ENCODE measurements at regions not wholly inside any gene's neighbourhood (a gene's known extent, or its start where the extent isn't known, plus 50 kb on each side); places are given as distances from the start of the nearest gene placed in this dataset.
"Not testable (repeated sequence)": the region's sequence is repeated elsewhere in the genome, so short reads cannot be mapped to it uniquely, and the experiment has no call there.

DNA sequence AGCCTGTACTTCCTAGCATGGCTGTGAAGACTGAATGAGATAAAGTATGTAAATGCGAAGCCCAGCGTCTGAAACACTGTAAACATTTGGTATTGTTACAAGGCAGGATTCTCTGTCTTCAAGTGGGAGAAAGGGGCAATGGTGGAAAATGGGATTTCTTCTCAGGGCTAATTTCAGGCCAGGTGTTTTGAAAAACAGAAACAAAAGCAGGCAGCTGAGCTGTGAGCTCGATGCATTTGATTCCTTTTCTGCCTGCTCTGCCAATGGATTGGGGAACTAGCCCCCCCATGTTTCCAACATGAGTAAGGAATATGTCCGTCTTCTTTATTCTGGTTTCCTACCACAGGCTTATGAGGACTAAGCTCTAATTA lies 732.1 kb upstream of the AUTS2 start:
- Histone ChIP-seq H3K36me3 (ENCODE audit: control insufficient read depth, insufficient read depth, low read length) (no peaks in the 10 kb centered on the region), H3K27ac (ENCODE audit: insufficient read depth, low read length, poor library complexity, severe bottlenecking) (no peak overlapping the region), H3K9me3 (ENCODE audit: control insufficient read depth, low read length) (no peaks in the 10 kb centered on the region), H3K4me1 (ENCODE audit: control insufficient read depth, insufficient read depth, low read length, poor library complexity, severe bottlenecking) (no peaks in the 10 kb centered on the region), H3K27me3 (replicated peaks; ENCODE audit: control insufficient read depth, insufficient read depth, low read length, poor library complexity, severe bottlenecking) (no peaks in the 10 kb centered on the region), H3K4me3 (ENCODE audit: insufficient read depth, low read depth, low read length, poor library complexity, severe bottlenecking) (no peak overlapping the region)
- no peak for DNase-seq

DNA sequence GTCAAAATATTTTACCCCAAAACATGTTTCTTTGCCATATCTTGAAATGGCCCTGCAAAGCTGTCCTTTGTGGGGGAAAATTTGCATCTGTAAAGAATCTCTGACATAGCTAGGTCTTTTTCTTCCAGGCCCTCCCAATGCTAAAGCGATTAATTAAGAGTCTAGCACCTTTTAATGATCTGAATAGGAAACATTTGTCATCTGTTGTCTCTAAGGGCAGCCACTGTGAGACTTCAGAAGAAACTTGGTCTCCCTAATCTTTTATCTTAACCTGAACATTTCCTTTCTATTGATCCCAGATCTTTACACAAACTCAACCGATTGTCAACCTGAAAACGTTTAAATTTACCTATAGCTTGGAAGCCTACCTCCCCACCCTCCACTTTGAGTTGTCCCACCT lies 731.6 kb upstream of the AUTS2 start:
- H3K4me1 ChIP-seq (ENCODE audit: control insufficient read depth, insufficient read depth, low read length, poor library complexity, severe bottlenecking); DNase-seq; H3K36me3 ChIP-seq (ENCODE audit: control insufficient read depth, insufficient read depth, low read length); H3K9me3 ChIP-seq (ENCODE audit: control insufficient read depth, low read length); H3K27me3 ChIP-seq (replicated peaks; ENCODE audit: control insufficient read depth, insufficient read depth, low read length, poor library complexity, severe bottlenecking); H3K27ac ChIP-seq (ENCODE audit: insufficient read depth, low read length, poor library complexity, severe bottlenecking); H3K4me3 ChIP-seq (ENCODE audit: insufficient read depth, low read depth, low read length, poor library complexity, severe bottlenecking): not testable (repeated sequence)

DNA sequence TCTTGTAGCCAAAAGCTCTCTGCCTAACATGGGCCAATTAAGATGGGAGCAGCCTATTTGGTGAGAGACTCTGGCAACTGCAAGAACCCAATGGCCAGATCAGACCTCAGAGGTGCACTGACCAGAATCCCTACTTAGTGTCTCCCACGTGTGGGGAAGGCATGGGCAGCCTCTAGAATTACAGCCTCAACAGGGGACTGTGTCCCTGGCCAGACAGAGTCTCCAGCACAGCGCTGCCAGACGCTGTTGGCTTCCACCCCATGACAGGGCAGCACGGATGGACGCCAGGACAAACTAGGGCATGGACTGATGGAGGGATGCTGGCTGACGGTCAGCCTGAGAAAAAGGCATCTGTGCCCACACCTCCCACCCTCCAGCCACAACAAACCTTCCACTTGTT lies 729.3 kb upstream of the AUTS2 start:
- no peaks in the 10 kb centered on the region for H3K9me3 ChIP-seq (ENCODE audit: control insufficient read depth, low read length)
- no peaks in the 10 kb centered on the region for H3K36me3 ChIP-seq (ENCODE audit: control insufficient read depth, insufficient read depth, low read length)
- no peaks in the 10 kb centered on the region for H3K27me3 ChIP-seq (replicated peaks; ENCODE audit: control insufficient read depth, insufficient read depth, low read length, poor library complexity, severe bottlenecking)
- H3K27ac ChIP-seq (ENCODE audit: insufficient read depth, low read length, poor library complexity, severe bottlenecking) = no peak overlapping the region
- H3K4me1 ChIP-seq (ENCODE audit: control insufficient read depth, insufficient read depth, low read length, poor library complexity, severe bottlenecking) = no peaks in the 10 kb centered on the region
- H3K4me3 ChIP-seq (ENCODE audit: insufficient read depth, low read depth, low read length, poor library complexity, severe bottlenecking) = no peak overlapping the region
- DNase-seq = no peak

DNA sequence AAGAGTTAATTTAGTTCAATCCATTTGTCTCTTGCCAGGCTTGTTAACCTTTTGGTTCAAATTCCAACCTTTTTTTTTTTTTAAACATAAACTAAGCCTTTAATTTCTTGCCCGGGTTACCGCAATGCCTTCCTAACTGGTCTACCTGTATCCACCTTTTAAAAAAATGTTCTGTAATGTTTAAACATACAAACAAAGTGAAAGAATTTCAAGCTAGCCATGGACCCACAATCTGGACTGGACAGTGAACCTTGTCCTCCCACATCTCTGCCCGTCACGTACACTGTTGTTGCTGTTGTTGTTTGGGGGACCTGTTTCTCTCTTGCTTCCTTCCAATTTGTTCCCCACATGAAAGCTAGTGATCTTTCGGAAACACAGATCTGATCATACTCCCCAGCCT lies 724.7 kb upstream of the AUTS2 start:
- Histone ChIP-seq H3K4me1 (ENCODE audit: control insufficient read depth, insufficient read depth, low read length, poor library complexity, severe bottlenecking) (no peaks in the 10 kb centered on the region), H3K4me3 (ENCODE audit: insufficient read depth, low read depth, low read length, poor library complexity, severe bottlenecking) (no peak overlapping the region), H3K27me3 (replicated peaks; ENCODE audit: control insufficient read depth, insufficient read depth, low read length, poor library complexity, severe bottlenecking) (no peaks in the 10 kb centered on the region), H3K36me3 (ENCODE audit: control insufficient read depth, insufficient read depth, low read length) (no peaks in the 10 kb centered on the region), H3K27ac (ENCODE audit: insufficient read depth, low read length, poor library complexity, severe bottlenecking) (no peak overlapping the region), H3K9me3 (ENCODE audit: control insufficient read depth, low read length) (no peaks in the 10 kb centered on the region)
- DNase-seq = no peak

DNA sequence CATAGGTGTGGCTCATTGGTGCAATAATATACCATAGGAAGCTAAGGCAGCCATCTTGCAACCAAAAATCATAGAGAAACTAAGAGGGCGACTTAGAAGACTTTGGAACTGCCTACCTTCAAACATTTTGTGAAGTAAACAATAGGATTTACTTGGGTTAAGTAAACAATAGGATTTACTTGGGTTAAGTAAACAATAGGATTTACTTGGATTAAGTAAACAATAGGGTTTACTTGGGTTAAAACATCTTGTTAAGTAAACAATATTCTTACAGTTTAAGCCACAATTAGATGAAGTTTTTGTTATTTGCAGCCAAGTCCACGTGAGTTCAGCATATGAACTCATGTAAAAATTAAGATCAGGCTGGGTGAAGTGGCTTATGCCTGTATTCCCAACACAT lies 722.4 kb upstream of the AUTS2 start:
- no peaks in the 10 kb centered on the region for H3K4me1 ChIP-seq (ENCODE audit: control insufficient read depth, insufficient read depth, low read length, poor library complexity, severe bottlenecking)
- no peaks in the 10 kb centered on the region for H3K27me3 ChIP-seq (replicated peaks; ENCODE audit: control insufficient read depth, insufficient read depth, low read length, poor library complexity, severe bottlenecking)
- no peak overlapping the region for H3K27ac ChIP-seq (ENCODE audit: insufficient read depth, low read length, poor library complexity, severe bottlenecking)
- no peak overlapping the region for H3K4me3 ChIP-seq (ENCODE audit: insufficient read depth, low read depth, low read length, poor library complexity, severe bottlenecking)
- H3K36me3 ChIP-seq (ENCODE audit: control insufficient read depth, insufficient read depth, low read length) = no peaks in the 10 kb centered on the region
- no peaks in the 10 kb centered on the region for H3K9me3 ChIP-seq (ENCODE audit: control insufficient read depth, low read length)
- DNase-seq = no peak

DNA sequence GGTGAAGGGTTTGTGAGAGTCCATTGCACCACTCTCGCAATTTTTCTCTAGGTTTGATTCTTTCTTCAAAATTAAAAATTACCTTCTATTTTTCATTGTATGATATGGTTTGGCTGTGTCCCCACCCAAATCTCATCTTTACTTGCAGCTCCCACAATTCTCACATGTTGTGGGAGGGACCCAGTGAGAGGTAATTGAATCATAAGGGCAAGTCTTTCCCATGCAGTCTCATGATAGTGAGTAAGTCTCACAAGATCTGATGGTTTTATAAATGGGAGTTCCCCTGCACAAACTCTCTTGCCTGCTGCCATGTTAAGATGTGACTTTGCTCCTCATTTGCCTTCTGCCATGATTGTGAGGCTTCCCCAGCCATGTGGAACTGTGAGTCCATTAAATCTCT lies 711.2 kb upstream of the AUTS2 start:
- H3K4me1 ChIP-seq (ENCODE audit: control insufficient read depth, insufficient read depth, low read length, poor library complexity, severe bottlenecking); H3K9me3 ChIP-seq (ENCODE audit: control insufficient read depth, low read length); H3K4me3 ChIP-seq (ENCODE audit: insufficient read depth, low read depth, low read length, poor library complexity, severe bottlenecking); H3K27me3 ChIP-seq (replicated peaks; ENCODE audit: control insufficient read depth, insufficient read depth, low read length, poor library complexity, severe bottlenecking); H3K36me3 ChIP-seq (ENCODE audit: control insufficient read depth, insufficient read depth, low read length); H3K27ac ChIP-seq (ENCODE audit: insufficient read depth, low read length, poor library complexity, severe bottlenecking); DNase-seq: not testable (repeated sequence)

DNA sequence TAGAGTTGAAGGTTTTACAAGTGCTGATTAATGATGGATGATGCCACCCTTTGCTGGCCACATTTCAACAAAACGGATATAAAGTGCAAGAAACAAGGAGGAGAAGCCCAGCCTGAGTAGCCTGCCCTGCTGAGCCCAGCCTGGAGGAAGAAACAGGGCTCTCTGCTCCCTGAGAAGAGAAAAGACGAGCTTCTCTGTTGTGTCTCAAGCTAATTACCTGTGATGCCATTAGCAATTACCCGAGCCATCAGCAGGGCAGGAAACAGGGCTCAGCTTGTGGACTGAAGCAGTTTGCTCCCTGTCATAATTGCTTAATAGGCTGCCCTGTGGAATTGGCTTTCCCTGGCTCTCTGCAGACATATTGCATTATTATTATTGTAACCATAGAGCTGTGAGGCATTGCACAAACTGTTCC lies 709.3 kb upstream of the AUTS2 start:
- Histone ChIP-seq H3K9me3 (ENCODE audit: control insufficient read depth, low read length) (no peaks in the 10 kb centered on the region), H3K27ac (ENCODE audit: insufficient read depth, low read length, poor library complexity, severe bottlenecking) (no peak overlapping the region), H3K27me3 (replicated peaks; ENCODE audit: control insufficient read depth, insufficient read depth, low read length, poor library complexity, severe bottlenecking) (no peaks in the 10 kb centered on the region), H3K4me3 (ENCODE audit: insufficient read depth, low read depth, low read length, poor library complexity, severe bottlenecking) (no peak overlapping the region), H3K4me1 (ENCODE audit: control insufficient read depth, insufficient read depth, low read length, poor library complexity, severe bottlenecking) (no peaks in the 10 kb centered on the region), H3K36me3 (ENCODE audit: control insufficient read depth, insufficient read depth, low read length) (no peaks in the 10 kb centered on the region)
- DNase-seq = no peak

DNA sequence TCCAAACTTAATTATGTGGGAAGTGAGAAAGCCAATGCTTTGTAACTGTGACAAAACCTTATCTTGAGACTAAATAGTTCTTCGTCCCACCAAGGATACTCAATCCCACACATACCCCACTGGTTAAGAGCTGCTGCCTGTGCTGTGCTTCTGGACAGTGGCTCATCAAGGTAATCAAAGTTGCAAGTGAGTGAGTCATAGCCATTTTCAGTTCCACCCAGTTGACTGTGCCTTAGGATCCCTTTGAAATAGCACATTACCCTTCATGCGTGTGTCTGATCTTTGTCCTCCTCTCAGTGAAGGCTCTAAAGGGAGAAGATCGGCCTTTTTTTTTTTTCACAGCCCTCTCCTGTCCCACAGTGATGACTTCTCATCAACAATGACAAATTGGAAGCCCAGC lies 706.0 kb upstream of the AUTS2 start:
- DNase-seq = no peak
- Histone ChIP-seq H3K4me1 (ENCODE audit: control insufficient read depth, insufficient read depth, low read length, poor library complexity, severe bottlenecking) (no peaks in the 10 kb centered on the region), H3K9me3 (ENCODE audit: control insufficient read depth, low read length) (no peaks in the 10 kb centered on the region), H3K27ac (ENCODE audit: insufficient read depth, low read length, poor library complexity, severe bottlenecking) (no peak overlapping the region), H3K36me3 (ENCODE audit: control insufficient read depth, insufficient read depth, low read length) (no peaks in the 10 kb centered on the region), H3K4me3 (ENCODE audit: insufficient read depth, low read depth, low read length, poor library complexity, severe bottlenecking) (no peak overlapping the region), H3K27me3 (replicated peaks; ENCODE audit: control insufficient read depth, insufficient read depth, low read length, poor library complexity, severe bottlenecking) (no peaks in the 10 kb centered on the region)

DNA sequence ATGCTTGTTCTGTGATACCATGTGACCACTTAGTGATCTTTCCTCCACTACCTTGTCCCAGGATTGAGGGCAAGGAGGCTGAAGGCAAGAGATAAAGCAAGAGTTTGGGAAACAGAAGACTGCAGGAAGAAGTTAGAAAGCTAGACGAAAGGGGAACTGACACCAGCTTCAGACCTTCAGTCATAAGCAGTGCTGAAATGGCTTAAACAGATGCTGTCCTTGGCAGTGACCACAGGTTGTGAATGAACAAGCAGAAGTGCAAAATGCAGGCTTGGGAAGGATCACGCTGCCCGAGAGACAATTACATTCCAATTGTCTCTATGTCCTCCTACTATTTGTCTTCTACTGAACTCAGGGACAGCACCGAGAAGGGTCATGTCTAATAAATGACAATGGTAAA lies 704.9 kb upstream of the AUTS2 start:
- Histone ChIP-seq H3K4me1 (ENCODE audit: control insufficient read depth, insufficient read depth, low read length, poor library complexity, severe bottlenecking) (no peaks in the 10 kb centered on the region), H3K9me3 (ENCODE audit: control insufficient read depth, low read length) (no peaks in the 10 kb centered on the region), H3K27ac (ENCODE audit: insufficient read depth, low read length, poor library complexity, severe bottlenecking) (no peak overlapping the region), H3K36me3 (ENCODE audit: control insufficient read depth, insufficient read depth, low read length) (no peaks in the 10 kb centered on the region), H3K27me3 (replicated peaks; ENCODE audit: control insufficient read depth, insufficient read depth, low read length, poor library complexity, severe bottlenecking) (no peaks in the 10 kb centered on the region), H3K4me3 (ENCODE audit: insufficient read depth, low read depth, low read length, poor library complexity, severe bottlenecking) (no peak overlapping the region)
- DNase-seq = no peak

DNA sequence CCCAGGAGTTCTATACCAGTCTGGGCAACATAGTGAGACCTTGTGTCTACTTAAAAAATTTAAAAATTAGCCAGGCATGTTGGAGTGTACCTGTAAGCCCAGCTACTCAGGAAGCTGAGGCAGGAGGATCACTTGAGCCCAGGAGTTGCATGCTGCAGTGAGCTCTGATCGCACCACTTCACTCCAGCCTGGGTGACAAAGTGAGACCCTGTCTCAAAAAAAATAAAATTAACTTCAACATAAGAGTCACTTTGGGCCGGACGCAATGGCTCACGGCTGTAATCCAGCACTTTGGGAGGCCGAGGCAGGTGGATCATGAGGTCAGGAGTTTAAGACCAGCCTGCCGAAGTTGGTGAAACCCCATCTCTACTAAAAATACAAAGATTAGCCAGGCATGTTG lies 699.1 kb upstream of the AUTS2 start:
- H3K27me3 ChIP-seq (replicated peaks; ENCODE audit: control insufficient read depth, insufficient read depth, low read length, poor library complexity, severe bottlenecking); H3K27ac ChIP-seq (ENCODE audit: insufficient read depth, low read length, poor library complexity, severe bottlenecking); DNase-seq; H3K4me3 ChIP-seq (ENCODE audit: insufficient read depth, low read depth, low read length, poor library complexity, severe bottlenecking); H3K4me1 ChIP-seq (ENCODE audit: control insufficient read depth, insufficient read depth, low read length, poor library complexity, severe bottlenecking); H3K9me3 ChIP-seq (ENCODE audit: control insufficient read depth, low read length); H3K36me3 ChIP-seq (ENCODE audit: control insufficient read depth, insufficient read depth, low read length): not testable (repeated sequence)

DNA sequence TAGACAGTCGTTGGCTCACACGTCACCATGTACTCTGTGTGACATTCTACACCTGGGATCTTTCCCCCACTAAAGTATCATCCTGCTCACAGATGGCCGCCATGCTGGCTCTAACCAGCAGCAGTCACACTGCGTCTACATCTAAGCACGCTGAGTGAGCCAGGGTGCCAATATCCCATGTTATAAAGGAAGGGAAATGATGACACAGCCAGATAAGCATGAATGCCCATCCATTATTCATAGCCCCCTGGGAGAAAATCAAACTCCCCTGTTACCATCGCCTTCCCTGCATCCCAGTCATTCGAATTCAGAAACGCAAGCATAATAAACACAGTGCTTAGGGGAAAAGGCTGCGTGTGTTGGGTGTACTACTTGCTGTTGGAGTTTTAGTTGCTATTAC lies 698.2 kb upstream of the AUTS2 start:
- DNase-seq = no peak
- H3K27me3 ChIP-seq (replicated peaks; ENCODE audit: control insufficient read depth, insufficient read depth, low read length, poor library complexity, severe bottlenecking) = no peaks in the 10 kb centered on the region
- no peaks in the 10 kb centered on the region for H3K9me3 ChIP-seq (ENCODE audit: control insufficient read depth, low read length)
- H3K36me3 ChIP-seq (ENCODE audit: control insufficient read depth, insufficient read depth, low read length) = no peaks in the 10 kb centered on the region
- no peaks in the 10 kb centered on the region for H3K4me1 ChIP-seq (ENCODE audit: control insufficient read depth, insufficient read depth, low read length, poor library complexity, severe bottlenecking)
- H3K4me3 ChIP-seq (ENCODE audit: insufficient read depth, low read depth, low read length, poor library complexity, severe bottlenecking) = no peak overlapping the region
- H3K27ac ChIP-seq (ENCODE audit: insufficient read depth, low read length, poor library complexity, severe bottlenecking) = no peak overlapping the region
